ENCODE measurements at regions not wholly inside any gene's neighbourhood (a gene's known extent, or its start where the extent isn't known, plus 50 kb on each side); places are given as distances from the start of the nearest gene placed in this dataset.

- Histone ChIP-seq H3K27ac (no peak overlapping the region), H3K27me3 (ENCODE audit: insufficient read depth, low read depth, severe bottlenecking) (peaks cover 72% of the 10 kb centered on the region), H3K36me3 (no peaks in the 10 kb centered on the region), H3K4me3 (ENCODE audit: low read depth, low read length) (no peak overlapping the region), H3K9me3 (ENCODE audit: severe bottlenecking) (no peaks in the 10 kb centered on the region)
- TF ChIP-seq CTCF (IDR thresholded peaks at IDR 0.05; ENCODE audit: low read depth, low read length), result no peak
- no peak for DNase-seq
Observed at GRCh38 chr20:60378620-60379019, 420.4 kb downstream of the CDH26 start.

GRCh38 chr20:60381643-60382400, 423.6 kb downstream of the CDH26 start:
- Histone ChIP-seq H3K9me3 (ENCODE audit: severe bottlenecking) (no peaks in the 10 kb centered on the region), H3K4me3 (ENCODE audit: low read depth, low read length) (no peak overlapping the region), H3K36me3 (no peaks in the 10 kb centered on the region), H3K27ac (no peak overlapping the region), H3K27me3 (ENCODE audit: insufficient read depth, low read depth, severe bottlenecking) (peaks cover 74% of the 10 kb centered on the region)
- no peak for DNase-seq
- no peak for TF ChIP-seq CTCF (IDR thresholded peaks at IDR 0.05; ENCODE audit: low read depth, low read length)

GRCh38 chr20:60389441-60389840, 431.2 kb downstream of the CDH26 start:
- H3K27ac ChIP-seq, result no peak overlapping the region
- H3K4me3 ChIP-seq (ENCODE audit: low read depth, low read length), result no peak overlapping the region
- no peak for TF ChIP-seq CTCF (IDR thresholded peaks at IDR 0.05; ENCODE audit: low read depth, low read length)
- H3K36me3 ChIP-seq, result no peaks in the 10 kb centered on the region
- H3K27me3 ChIP-seq (ENCODE audit: insufficient read depth, low read depth, severe bottlenecking), result peaks cover 83% of the 10 kb centered on the region
- no peaks in the 10 kb centered on the region for H3K9me3 ChIP-seq (ENCODE audit: severe bottlenecking)
- no peak for DNase-seq

GRCh38 chr20:60389882-60390281, 431.7 kb downstream of the CDH26 start:
- DNase-seq, result no peak
- no peak overlapping the region for H3K27ac ChIP-seq
- no peaks in the 10 kb centered on the region for H3K36me3 ChIP-seq
- H3K4me3 ChIP-seq (ENCODE audit: low read depth, low read length), result no peak overlapping the region
- no peak for TF ChIP-seq CTCF (IDR thresholded peaks at IDR 0.05; ENCODE audit: low read depth, low read length)
- H3K27me3 ChIP-seq (ENCODE audit: insufficient read depth, low read depth, severe bottlenecking), result peaks cover 83% of the 10 kb centered on the region
- no peaks in the 10 kb centered on the region for H3K9me3 ChIP-seq (ENCODE audit: severe bottlenecking)

GRCh38 chr20:60395991-60396390, 437.8 kb downstream of the CDH26 start:
- Histone ChIP-seq H3K36me3 (no peaks in the 10 kb centered on the region), H3K27me3 (ENCODE audit: insufficient read depth, low read depth, severe bottlenecking) (peaks cover 79% of the 10 kb centered on the region), H3K4me3 (ENCODE audit: low read depth, low read length) (no peak overlapping the region), H3K27ac (no peak overlapping the region), H3K9me3 (ENCODE audit: severe bottlenecking) (peaks cover 5% of the 10 kb centered on the region)
- no peak for TF ChIP-seq CTCF (IDR thresholded peaks at IDR 0.05; ENCODE audit: low read depth, low read length)
- DNase-seq, result no peak

GRCh38 chr20:60400567-60400966, 442.3 kb downstream of the CDH26 start:
- no peak for TF ChIP-seq CTCF (IDR thresholded peaks at IDR 0.05; ENCODE audit: low read depth, low read length)
- no peak for DNase-seq
- no peak overlapping the region for H3K4me3 ChIP-seq (ENCODE audit: low read depth, low read length)
- peaks cover 5% of the 10 kb centered on the region for H3K9me3 ChIP-seq (ENCODE audit: severe bottlenecking)
- H3K27me3 ChIP-seq (ENCODE audit: insufficient read depth, low read depth, severe bottlenecking), result peaks cover 75% of the 10 kb centered on the region
- no peaks in the 10 kb centered on the region for H3K36me3 ChIP-seq
- no peak overlapping the region for H3K27ac ChIP-seq

All from WERI-Rb-1 (cell line).